Epidermal melanocyte (primary cell): ENCODE measurements at regions not wholly inside any gene's neighbourhood (a gene's known extent, or its start where the extent isn't known, plus 50 kb on each side); places are given as distances from the start of the nearest gene placed in this dataset.
"Not testable (repeated sequence)": the region's sequence is repeated elsewhere in the genome, so short reads cannot be mapped to it uniquely, and the experiment has no call there.

Experiments
- DNase-seq: peaks from one replicate; pipeline ENCODE4 v3.0.0; 2011; ENCODE audit warnings: low spot score; ENCODE audit not compliant: insufficient read length

DNA sequence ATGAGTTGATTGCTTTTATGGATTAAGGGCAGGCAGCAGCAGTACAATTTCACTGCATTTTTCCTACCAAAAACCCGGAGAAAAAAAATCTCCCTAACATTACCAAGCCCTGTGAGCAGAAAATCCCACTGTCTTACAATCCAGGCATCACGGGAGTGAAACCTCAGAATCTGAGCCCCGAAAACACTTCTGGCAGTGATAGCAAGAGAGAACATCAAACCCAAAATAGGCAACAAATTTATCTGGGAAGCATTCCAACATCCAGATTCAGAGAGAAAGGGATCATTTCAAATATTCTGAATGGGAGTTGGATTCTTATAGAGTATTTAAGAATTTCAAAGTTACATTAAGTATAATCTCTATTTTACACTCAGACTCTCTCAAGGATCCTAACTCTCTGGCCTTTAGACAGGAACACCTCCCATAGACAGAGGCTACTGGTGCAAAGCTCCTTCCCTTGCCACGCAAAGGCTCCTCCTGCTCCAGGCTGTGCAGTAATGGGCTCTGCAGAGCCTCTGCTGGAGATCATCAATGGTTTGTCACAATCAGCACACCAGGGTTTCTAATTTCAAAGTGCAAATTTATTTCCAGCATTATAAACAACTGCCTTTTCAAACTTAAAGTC is 256.9 kb downstream of the PARM1 start:
- no peak for DNase-seq

DNA sequence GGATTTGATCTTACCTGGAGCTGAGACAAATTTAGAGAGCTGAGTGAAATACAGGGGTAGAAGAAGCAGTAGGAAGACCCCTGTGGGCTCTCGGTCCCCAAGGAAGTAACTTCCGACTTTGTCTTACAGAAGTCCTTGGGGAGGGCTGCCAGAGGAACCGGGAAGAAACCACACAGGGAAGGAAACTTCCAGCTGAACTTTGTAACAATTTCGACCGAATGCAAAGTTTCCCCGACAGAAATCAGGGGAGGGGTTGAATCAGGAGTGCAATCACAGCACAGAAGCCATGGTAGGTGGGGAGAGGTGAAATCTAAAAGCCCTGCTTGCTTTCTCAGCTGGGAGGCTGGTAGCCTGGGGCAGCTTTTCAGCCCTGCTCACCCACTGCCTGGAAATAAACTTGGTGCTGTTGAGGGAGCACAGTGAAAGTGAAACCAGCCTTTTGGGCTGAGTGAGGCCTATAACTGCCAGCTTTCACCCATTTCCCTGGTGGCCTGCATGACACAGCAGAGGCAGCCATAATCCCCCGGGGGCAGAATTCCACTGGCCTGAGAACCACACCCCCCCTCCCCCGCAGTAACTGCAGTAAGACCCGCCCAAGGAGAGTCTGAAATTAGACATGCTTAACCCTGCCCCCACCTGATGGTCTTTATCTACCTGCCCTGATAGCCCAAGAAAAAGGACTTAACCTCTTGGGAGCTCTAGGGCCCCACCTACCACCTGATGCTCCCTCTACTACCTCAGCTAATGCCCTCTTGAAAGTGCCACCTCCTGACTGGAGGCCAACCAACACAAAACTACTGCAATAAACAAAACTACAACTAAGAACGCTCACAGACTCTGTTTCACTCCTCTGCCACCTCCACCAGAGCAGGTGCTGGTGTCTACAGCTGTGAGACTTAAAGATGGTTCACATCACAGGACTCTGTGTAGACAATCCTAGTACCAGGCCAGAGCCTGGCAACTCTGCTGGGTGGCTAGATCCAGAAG is 248.2 kb downstream of the PARM1 start:
- no peak for DNase-seq

DNA sequence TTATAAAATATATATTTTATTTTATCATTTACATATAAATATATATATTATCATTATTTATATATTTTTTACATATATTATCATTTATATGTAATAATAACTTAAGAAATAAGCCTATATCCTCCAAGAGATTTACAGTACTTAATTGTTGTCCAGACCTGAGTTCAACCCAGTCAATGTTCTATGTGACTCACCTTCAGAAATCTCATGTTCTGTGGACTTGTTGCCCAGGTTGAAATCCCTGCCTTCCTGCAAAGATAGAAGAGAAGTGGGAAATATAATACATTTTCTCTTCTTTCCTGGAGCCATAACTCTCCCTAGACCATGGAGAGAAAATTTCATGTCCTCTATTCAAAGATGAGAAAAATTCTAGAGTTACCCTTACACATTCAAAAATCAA is 247.3 kb downstream of the PARM1 start:
- no peak for DNase-seq

DNA sequence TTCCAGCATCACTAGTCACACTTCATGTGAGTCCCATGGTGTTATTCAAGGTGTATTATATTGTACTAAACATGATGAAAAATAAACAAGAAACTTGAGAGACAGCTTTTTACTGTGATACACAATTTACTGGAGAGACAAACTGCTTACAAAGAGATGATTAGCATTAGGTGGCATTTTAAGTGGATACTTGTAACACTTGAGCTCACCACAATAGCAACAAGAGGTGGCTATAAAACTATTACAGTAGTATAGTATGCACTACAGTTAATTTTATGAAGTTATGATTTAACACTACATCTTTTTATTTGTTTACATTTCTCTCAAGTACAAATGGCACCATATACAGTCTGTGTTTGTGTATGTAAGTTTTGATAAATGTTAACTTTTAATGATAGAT is 246.6 kb downstream of the PARM1 start:
- DNase-seq: no peak

DNA sequence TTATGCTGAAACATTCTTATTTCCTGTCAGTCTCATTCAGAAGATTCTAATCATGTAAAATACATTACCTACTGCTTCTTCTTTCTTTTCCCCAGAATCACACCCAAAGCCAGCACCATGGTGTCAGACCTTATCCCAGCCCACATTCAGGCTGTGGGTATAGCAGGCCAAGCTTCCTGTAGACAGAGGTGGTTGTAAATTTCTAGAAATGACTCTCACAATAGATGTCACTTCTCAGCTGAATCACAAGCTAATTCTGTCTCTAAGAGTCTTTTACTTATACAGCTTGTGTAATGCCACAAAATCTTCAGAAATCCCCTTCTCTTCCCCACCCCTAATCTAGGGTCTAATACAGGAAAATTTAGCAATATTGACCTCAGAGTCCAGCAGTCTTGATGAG is 239.6 kb downstream of the PARM1 start:
- DNase-seq: no peak

DNA sequence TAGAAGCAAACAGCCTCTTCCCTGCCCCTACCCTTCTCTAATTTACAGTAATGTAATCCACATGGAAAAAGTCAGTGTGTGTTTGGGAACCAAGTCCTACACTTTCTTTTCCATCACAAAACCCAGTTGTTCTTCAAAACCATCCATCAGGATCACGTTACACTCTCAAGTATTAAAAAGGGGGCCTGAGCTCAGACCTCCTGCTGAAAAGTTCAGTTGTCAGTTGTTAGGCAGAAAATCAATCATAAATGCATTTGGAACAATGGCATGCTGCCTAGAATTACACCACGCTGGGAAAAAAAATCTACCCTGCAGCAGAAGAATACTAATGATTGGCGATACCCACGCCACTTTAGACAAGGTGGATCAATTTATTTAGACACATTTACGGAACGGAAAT is 236.5 kb downstream of the PARM1 start:
- DNase-seq: no peak

DNA sequence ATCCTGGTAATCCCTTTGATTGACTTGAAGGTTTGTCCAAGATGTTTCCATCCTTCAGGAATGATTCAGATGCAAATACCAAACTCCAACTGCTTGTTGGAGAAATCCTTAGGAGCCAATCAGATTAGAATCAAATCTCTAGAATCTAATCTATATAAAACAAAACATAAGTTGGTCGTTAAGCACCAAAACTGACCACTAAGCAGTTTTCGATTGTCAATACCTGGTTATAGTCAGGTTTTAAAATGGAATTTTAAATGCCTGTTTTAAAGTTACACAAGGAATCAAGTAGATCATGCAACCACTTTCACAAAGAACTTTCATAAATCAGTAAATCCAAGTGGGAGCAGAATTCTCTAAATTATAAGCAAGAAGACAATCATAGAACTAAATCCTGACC is 236.1 kb downstream of the PARM1 start:
- no peak for DNase-seq

DNA sequence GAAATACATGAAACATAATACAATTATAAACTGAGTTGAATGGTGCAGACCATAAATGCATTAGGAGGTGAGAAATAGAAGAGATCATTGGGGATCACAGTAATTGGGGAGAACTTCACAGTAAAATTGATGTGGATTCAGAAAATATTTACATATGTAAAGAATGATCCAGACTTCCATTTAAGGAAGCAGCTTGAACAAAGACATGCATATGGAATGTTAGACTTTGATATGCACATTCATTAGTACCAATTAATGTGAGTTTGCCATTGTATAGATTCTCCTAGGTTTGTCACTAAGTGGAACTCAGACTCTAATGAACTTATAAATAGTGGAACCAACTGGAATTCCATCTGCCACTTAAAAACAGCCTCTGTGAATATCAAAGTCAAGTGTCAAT is 235.6 kb downstream of the PARM1 start:
- DNase-seq: no peak

DNA sequence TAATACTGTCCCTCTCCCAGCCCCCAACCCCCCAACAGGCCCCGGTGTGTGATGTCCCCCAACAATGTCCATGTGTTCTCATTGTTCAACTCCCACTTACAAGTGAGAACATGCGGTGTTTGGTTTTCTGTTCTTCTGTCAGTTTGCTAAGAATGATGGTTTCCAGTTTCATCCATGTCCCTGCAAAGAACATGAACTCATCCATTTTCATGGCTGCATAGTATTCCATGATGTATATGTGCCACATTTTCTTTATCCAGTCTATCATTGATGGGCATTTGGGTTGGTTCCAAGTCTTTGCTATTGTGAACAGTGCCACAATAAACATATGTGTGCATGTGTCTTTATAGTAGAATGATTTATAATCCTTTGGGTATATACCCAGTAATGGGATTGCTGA is 232.2 kb downstream of the PARM1 start:
- not testable (repeated sequence) for DNase-seq

DNA sequence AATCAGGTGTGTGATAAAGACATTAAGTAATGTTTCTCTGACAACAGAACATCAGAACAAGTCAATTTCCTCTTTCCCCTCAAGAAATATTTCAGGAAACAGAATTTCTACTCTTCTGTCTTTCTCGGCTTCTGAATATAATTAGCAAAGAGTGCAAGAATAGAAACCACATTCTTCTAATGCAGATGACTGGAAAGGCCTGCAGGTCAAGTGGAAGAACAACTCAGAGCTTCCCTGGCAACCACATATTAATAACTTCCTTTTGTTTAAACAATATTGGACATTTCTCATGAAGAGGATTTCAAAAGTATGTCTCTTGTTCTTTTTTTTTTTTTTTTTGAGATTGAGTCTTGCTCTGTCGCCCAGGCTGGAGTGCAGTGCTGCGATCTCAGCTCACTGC is 225.5 kb downstream of the PARM1 start:
- DNase-seq: no peak

DNA sequence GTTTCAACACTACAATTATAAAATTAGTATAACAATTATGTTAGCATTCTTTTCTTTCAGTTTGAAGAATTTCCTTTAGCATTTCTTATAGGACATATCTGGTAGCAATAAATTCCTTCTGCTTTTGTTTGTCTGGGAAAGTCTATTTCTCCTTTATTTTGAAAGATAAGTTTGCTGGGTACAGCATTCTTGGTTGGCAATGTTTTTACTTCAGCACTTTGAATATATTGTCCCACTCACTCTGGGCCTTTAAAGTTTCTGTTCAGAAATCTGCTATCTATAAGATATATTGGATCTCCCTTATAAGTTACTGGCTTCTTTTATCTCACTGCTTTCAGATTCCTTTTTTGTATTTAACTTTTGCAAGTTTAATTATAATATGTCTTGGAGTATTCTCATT is 222.1 kb downstream of the PARM1 start:
- no peak for DNase-seq

DNA sequence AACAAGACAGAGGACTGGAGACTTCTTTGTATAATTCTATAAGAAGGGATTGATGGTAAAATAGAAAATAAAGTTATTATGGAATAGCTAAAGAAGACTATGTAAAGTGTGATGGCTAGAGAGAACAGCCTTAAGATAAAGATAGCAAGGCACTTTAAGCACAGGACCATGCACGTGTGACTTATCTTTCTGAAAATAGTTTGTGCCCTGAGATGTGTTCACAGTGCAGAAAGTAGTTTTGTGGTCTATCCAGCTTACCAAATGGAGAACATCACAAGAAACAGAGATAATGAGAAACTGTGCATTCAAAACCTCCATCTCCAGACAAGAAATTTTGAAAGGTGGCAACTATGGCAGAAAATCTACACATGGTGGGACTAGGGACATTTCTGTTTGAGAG is 213.3 kb downstream of the PARM1 start:
- no peak for DNase-seq

DNA sequence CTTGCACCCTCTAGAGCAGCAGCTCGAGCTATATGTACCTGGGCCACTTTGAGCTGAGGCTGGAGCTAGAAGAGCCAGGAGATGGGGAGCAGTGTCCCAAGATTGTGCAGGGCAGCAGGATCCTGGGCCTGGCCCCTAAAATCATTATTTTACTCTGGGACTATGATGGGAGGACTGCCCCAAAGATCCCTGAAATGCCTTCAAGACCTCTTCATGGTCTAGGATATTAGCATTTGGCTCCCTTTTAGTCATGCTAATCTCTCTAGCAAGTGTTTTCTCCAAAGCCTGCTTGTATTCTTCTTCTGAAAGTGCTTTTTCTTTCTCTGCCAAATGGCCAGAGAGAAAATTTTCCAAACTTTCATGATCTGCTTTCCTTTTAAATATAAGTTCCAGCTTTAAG is 211.6 kb downstream of the PARM1 start:
- DNase-seq: no peak

DNA sequence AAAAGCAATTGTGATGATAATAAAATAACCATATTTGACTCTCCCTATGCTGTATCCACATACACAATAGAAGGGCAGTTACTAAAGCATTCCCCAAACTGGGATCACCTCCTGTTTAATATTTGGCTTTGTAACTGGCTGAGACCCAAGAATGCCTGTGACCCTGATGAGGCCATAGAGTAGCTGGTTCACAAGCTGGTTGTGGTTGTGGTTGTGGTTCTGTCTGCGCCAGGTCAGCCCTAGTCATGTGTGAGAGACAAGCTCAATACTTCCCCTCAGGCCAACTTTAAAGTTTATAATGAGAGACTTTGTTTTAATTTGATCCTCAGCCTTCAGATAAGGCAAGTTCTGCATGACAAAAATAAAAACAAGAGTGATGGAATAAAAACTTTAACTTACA is 209.9 kb downstream of the PARM1 start:
- DNase-seq: peak; percentile 30

DNA sequence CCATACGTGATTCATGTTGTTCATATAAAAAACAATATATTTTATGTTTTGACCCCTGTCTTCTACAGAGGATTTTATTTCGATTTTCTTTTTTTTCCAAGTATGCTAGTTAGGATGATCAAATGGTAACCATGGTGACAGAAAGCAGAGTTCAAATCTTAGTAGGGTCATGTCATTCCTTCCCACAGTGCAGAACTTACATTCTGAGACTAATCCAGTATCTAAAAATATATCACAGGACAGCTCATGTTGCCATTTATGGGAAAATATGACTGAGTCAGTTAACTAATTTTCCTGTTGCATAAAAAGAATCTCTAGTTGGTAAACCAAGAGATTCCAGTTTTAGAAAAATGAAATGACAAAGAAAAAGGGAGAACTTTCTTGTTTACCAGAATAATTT is 209.5 kb downstream of the PARM1 start:
- no peak for DNase-seq

DNA sequence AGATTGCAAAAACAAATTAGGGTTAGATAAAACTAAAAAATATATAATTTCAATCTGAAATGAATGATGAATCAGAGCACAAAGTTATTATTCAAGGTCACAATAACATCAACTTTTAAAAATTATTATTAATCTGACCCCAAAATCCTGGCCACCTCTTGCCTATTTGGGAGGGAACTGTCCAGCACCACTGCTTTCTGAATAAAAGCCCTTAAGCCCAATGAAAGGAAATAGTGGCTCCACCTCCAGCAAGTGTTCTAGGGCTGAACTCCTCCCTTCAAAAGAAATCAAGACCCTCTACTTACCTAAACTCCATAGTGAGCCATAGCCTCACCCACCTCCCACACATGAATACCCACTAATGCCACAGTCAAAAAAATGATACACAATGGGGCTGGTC is 208.2 kb downstream of the PARM1 start:
- no peak for DNase-seq

DNA sequence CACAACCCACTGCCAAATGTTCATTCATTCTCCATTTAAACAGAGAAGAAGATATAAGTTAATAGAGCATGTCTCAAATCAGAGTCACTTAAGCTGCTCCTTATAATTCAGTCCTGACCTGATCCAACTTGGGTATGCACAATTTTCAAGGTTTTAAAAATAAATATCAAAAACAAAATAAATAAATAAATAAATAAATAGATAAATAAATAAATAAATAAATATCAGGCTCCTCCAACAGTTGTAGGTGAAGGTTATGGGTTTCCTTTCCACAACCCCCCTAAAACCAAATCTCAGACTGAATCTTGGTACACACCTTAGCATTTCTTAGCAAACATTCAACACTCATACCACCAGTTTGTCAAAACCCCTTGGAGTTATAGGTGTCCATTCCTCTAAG is 204.4 kb downstream of the PARM1 start:
- DNase-seq: no peak

DNA sequence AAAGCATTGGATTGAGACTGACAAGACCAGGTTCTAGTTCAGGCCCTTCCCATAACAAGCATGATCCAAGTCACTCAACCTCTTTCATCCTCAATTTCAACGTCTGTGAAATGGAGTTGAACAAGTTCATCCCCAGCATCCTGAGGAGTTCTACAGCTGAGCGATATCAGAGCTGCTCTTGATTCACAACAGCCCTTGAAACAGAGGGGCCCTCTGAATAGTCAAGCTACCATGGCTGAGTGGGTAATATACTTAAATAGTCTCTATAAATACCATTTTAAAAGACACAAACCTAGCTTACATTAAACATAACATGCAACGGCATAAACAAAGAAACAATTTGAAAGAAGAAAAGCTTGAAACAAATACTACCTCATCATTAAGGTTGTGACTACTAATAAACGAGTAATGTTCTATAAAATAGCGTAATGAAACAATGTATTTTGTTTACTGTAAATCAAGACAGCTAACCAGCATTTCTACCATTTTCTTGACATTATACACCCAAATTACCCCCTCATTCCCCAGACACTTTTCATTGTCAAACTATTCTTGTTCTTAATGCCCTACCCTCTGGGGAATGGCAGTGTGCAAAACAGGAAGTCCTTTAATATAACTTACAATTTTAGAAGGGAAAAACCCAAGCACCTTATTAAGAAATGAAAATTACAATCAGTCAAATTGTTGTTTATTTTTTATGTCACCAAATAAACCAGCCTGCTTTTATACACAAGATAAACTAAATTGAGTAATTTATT is 202.3 kb downstream of the PARM1 start:
- DNase-seq: no peak

DNA sequence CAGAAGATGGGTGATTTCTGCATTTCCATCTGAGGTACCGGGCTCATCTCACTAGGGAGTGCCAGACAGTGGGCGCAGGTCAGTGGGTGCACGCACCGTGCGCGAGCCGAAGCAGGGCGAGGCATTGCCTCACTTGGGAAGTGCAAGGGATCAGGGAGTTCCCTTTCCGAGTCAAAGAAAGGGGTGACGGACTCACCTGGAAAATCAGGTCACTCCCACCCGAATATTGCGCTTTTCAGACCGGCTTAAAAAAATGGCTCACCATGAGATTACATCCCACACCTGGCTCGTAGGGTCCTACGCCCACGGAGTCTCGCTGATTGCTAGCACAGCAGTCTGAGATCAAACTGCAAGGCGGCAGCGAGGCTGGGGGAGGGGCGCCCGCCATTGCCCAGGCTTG is 194.0 kb downstream of the PARM1 start:
- DNase-seq: not testable (repeated sequence)

DNA sequence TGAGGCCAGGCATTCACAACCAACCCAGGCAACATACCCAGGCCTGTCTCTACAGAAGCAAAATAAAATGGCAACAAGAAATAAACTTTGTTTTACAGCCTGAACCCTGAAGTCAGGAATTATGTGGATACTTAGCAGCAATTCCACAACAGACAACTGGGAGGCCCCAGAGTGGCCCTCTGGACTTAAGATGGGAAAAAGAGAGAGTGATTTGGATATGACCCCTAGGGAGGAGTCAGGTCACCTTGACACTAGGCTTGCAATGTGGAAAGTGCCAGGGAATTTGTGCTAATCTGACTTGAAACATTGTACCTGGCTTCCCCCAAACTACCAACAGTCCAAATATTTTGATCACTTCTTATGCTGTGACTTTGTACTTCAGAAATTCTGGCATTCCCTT is 193.1 kb downstream of the PARM1 start:
- no peak for DNase-seq

DNA sequence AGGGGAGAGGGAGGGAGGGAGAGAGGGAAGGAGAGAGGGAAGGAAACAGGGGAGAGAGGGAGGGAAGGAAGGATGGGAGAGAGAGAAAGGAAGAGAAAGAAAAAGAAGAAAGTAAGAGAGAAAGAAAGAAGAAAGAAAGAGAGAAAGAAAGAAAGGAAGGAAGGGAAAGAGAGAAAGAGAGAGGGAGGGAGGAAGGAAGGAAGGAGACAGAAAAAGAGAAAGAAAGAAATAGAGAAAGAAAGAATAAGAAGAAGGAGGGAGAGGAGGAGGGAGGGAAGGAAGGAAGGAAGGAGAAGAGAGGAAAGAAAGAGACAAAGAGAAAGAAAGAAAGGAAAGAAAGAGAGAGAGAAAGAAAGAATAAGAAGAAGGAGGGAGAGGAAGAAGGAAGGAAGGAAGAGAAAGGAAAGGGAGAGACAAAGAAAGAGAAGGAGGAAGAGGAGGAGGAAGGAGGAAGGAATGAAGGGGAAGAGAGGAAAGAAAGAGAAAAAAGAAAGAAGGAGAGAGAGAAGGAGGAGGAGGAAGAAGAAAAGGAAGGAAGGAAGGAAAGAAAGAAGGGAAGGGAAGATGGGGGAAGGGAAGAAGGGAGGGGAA is 189.6 kb downstream of the PARM1 start:
- no peak for DNase-seq

DNA sequence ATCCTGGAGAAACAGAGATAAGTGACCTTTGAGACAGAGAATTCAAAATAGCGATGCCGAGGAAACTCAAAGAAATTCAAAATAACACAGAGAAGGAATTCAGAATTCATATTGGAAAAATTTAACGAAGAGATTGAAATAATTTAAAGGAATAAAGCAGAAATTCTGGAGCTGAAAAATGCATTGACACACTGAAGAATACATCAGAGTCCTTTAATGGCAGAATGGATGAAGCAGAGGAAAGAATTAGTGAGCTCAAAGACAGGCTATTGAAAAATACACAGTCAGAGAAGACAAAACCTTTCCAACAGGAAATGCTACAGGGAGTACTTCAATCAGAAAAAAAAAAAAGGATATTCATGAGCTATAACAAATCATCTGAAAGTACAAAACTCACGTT is 185.8 kb downstream of the PARM1 start:
- DNase-seq: no peak
